Lung (tissue), 11 donors: ENCODE measurements at regions not wholly inside any gene's neighbourhood (a gene's known extent, or its start where the extent isn't known, plus 50 kb on each side); places are given as distances from the start of the nearest gene placed in this dataset.

Experiments
- ATAC-seq: fragments of 200-7000 bp; cut with Tn5 transposase; one replicate; pipeline ENCODE4 v1.9.1; 2020; ENCODE audit warnings: moderate number of reproducible peaks; ENCODE audit not compliant: insufficient read depth, low FRiP score
- DNase-seq, 3 donors: peaks; one replicate each; pipeline ENCODE4 v3.0.0-alpha.2; 2013 to 2017
- H3K27ac ChIP-seq, 2 donors: one replicate each; pipeline ENCODE4 v1.5.1; 2013; ENCODE audit warnings: mild to moderate bottlenecking in 2 of 2, moderate library complexity in 2 of 2, control low read depth in 1 of 2, inconsistent platforms in 1 of 2, low read depth in 1 of 2, low read length in 1 of 2
- H3K27me3 ChIP-seq, 3 donors: one replicate each; pipeline ENCODE4 v1.5.1; 2013; ENCODE audit warnings: low read length in 2 of 3; ENCODE audit not compliant: control insufficient read depth in 3 of 3, insufficient read depth in 3 of 3
- H3K36me3 ChIP-seq, 4 donors: one replicate each; pipeline ENCODE4 v1.5.1; 2013; ENCODE audit warnings: low read length in 4 of 4, mild to moderate bottlenecking in 1 of 4, moderate library complexity in 1 of 4; ENCODE audit not compliant: control insufficient read depth in 4 of 4, insufficient read depth in 4 of 4
- H3K4me1 ChIP-seq, 5 donors: one replicate each; pipeline ENCODE4 v1.5.1; 2013; ENCODE audit warnings: low read length in 5 of 5, mild to moderate bottlenecking in 2 of 5, moderate library complexity in 1 of 5; ENCODE audit not compliant: control insufficient read depth in 5 of 5, insufficient read depth in 5 of 5
- H3K4me3 ChIP-seq: one replicate; pipeline ENCODE4 v1.5.1; 2013; ENCODE audit warnings: mild to moderate bottlenecking, control low read depth, moderate library complexity
- H3K9ac ChIP-seq, 2 donors: one replicate each; pipeline ENCODE4 v1.5.1; 2013; ENCODE audit warnings: low read length in 2 of 2, control low read depth in 1 of 2; ENCODE audit not compliant: insufficient read depth in 1 of 2
- H3K9me3 ChIP-seq, 4 donors: one replicate each; pipeline ENCODE4 v1.5.1; 2013; ENCODE audit warnings: low read length in 3 of 4, mild to moderate bottlenecking in 1 of 4, moderate library complexity in 1 of 4; ENCODE audit not compliant: control insufficient read depth in 4 of 4, insufficient read depth in 3 of 4
- CTCF ChIP-seq: IDR thresholded peaks from 2 replicates; pipeline ENCODE4 v1.5.1; 2012; ENCODE audit warnings: mild to moderate bottlenecking; ENCODE audit errors: control extremely low read depth, extremely low read depth
- WGBS, 2 donors: extraction: QIAGEN DNeasy Blood & Tissue Kit; methylation state at CpG; one replicate each; pipeline ENCODE4 v1.1.7; 2013; 5-methylcytosine and 5-hydroxymethylcytosine counted together
- donor health status: control.
- donor health status: control.
- donor health status: Bipolar disorder and iron deficiency.
- donor health status: healthy.
- donor health status: DM: yes; HTN: yes; CAD: no.

DNA sequence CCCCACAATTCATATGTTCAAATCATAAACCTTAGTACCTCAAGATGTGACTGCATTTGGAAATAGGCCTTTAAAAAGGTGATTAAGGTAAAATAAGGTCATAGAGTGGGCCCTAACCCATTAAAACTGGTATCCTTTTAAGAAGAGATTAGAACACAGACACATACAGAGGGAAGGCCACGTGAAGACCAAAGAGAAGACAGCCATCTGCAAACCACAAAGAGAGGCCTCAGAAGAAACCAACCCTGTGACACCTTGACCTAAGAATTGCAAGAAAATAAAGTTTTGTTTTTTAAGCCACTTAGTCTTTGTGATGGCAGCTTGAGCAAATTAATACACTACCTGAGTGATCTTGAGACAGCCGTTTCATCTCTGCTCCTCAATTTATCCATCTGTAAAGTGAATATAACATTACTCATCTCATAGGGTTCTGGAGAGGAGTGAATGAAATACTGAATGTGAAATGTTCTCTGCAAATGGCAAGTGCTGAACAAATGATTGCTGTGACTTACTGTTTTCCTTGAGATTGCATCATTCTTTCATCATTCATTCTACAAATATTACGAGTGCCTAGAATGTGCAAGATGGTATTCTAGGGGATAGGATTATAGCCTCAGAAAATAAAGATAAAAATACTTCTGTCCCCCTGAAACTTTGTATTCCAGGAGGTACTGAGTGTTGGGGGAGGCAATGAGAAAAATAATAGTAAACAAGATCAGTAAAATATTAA, 222.0 kb upstream of the CDH13 start:
- H3K4me1 ChIP-seq = peaks cover 0 to 3% (median 0%) of the 10 kb centered on the region in 5 donors
- DNase-seq (no peak), ATAC-seq (no peak)
- H3K27me3 ChIP-seq = no peaks in the 10 kb centered on the region
- H3K9me3 ChIP-seq = peaks cover 0 to 2% (median 0%) of the 10 kb centered on the region in 4 donors
- no peak for TF ChIP-seq CTCF
- H3K4me3 ChIP-seq = no peak overlapping the region
- no peak overlapping the region for H3K9ac ChIP-seq
- H3K36me3 ChIP-seq = no peaks in the 10 kb centered on the region
- H3K27ac ChIP-seq = no peak overlapping the region
- 84 to 85% methylated on average over 3 of the region's 3 CpGs for whole genome bisulfite sequencing, 2 donors

GRCh38 chr16:82402665-82403218, 224.0 kb upstream of the CDH13 start:
- DNase-seq (peak in 1 of 3 donors; percentile 37), ATAC-seq (no peak)
- Histone ChIP-seq H3K27me3 (no peaks in the 10 kb centered on the region), H3K36me3 (no peaks in the 10 kb centered on the region), H3K4me1 (peaks cover 0 to 3% (median 0%) of the 10 kb centered on the region in 5 donors), H3K4me3 (no peak overlapping the region), H3K27ac (no peak overlapping the region), H3K9me3 (no peaks in the 10 kb centered on the region), H3K9ac (no peak overlapping the region)
- TF ChIP-seq CTCF = no peak
- WGBS, 2 donors = 93 to 94% methylated on average over 5 of the region's 5 CpGs

DNA sequence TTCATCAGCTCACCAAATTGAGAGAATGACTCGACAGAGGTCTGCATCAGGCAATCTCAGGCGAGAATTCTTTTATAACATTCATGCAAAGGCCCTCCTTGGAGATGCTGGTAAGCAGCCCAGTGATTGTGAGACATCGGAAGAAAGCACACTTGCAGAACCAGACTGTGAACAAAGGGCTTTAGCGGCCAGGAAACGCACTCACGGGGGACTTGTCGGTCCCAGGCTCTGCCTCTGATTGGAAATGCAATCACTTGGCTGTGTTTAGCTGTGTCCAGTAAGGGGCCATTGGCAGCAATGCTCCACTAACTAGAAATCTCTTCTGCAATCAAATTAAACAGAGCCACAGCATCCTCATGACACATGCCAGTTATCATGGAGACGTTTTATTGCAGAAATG, 226.7 kb upstream of the CDH13 start:
- no peak overlapping the region for H3K27ac ChIP-seq
- H3K4me1 ChIP-seq = peaks cover 0 to 3% (median 0%) of the 10 kb centered on the region in 5 donors
- no peaks in the 10 kb centered on the region for H3K9me3 ChIP-seq
- DNase-seq (no peak), ATAC-seq (no peak)
- H3K4me3 ChIP-seq = no peak overlapping the region
- no peaks in the 10 kb centered on the region for H3K27me3 ChIP-seq
- H3K9ac ChIP-seq = no peak overlapping the region
- WGBS, 2 donors = 31 to 35% methylated on average over 8 of the region's 8 CpGs
- H3K36me3 ChIP-seq = no peaks in the 10 kb centered on the region
- no peak for TF ChIP-seq CTCF
